Omental fat pad (tissue), 3 donors: ENCODE measurements at regions not wholly inside any gene's neighbourhood (a gene's known extent, or its start where the extent isn't known, plus 50 kb on each side); places are given as distances from the start of the nearest gene placed in this dataset.

Experiments used
- ATAC-seq: fragments of 150-250 bp; one replicate; pipeline ENCODE4 v1.9.1; 2016; ENCODE audit warnings: mild to moderate bottlenecking, moderate library complexity; ENCODE audit not compliant: low FRiP score
- DNase-seq: peaks from one replicate; pipeline ENCODE4 v3.0.0-alpha.2; 2019; ENCODE audit warnings: low spot score
- CTCF ChIP-seq, 3 donors: fragments of 450-650 bp; IDR thresholded peaks; one replicate each; pipeline ENCODE4 v1.5.1; 2016 to 2017; ENCODE audit warnings: antibody characterized with exemption in 3 of 3, mild to moderate bottlenecking in 3 of 3, moderate library complexity in 2 of 3

- no peak for ATAC-seq
- TF ChIP-seq CTCF (IDR thresholded peaks at IDR 0.05), result no peak
- no peak for DNase-seq
These were observed 127.9 kb downstream of the URB2 start for GRCh38 chr1:229753764-229754551.

- ATAC-seq (no peak), DNase-seq (no peak)
- no peak for TF ChIP-seq CTCF (IDR thresholded peaks at IDR 0.05)
These were observed 130.6 kb downstream of the URB2 start for GRCh38 chr1:229756666-229757065.

- TF ChIP-seq CTCF (IDR thresholded peaks at IDR 0.05), result no peak
- ATAC-seq (no peak), DNase-seq (no peak)
These were observed 131.2 kb downstream of the URB2 start for GRCh38 chr1:229757226-229757625.

- TF ChIP-seq CTCF (IDR thresholded peaks at IDR 0.05), result no peak
- ATAC-seq (no peak), DNase-seq (no peak)
These were observed 132.3 kb downstream of the URB2 start for GRCh38 chr1:229758101-229759036.

- no peak for DNase-seq
- no peak for ATAC-seq
- no peak for TF ChIP-seq CTCF (IDR thresholded peaks at IDR 0.05)
These were observed 133.0 kb downstream of the URB2 start for GRCh38 chr1:229759037-229759435.

- no peak for ATAC-seq
- TF ChIP-seq CTCF (IDR thresholded peaks at IDR 0.05), result no peak
- no peak for DNase-seq
These were observed 133.5 kb downstream of the URB2 start for GRCh38 chr1:229759586-229759985.
